H9 (cell line): ENCODE measurements at regions not wholly inside any gene's neighbourhood (a gene's known extent, or its start where the extent isn't known, plus 50 kb on each side); places are given as distances from the start of the nearest gene placed in this dataset.

Experiments used
- DNase-seq: peaks from one replicate; pipeline ENCODE4 v3.0.0-alpha.2; 2017
- H2AFZ ChIP-seq: one replicate; pipeline ENCODE4 v1.6.1; 2013; ENCODE audit warnings: mild to moderate bottlenecking, low read length, control low read depth, moderate library complexity
- H2AK5ac ChIP-seq: 2 replicates; pipeline ENCODE4 v1.6.1; 2013; ENCODE audit warnings: low read length, control low read depth, mixed read lengths; ENCODE audit not compliant: insufficient read length
- H2BK120ac ChIP-seq: one replicate; pipeline ENCODE4 v1.6.1; 2013; ENCODE audit warnings: low read depth, mild to moderate bottlenecking, low read length, control low read depth, inconsistent platforms; ENCODE audit not compliant: poor library complexity, severe bottlenecking
- H2BK12ac ChIP-seq: 2 replicates; pipeline ENCODE4 v1.6.1; 2013; ENCODE audit warnings: low read length, control low read depth, mixed read lengths, low read depth; ENCODE audit not compliant: insufficient read length
- H2BK15ac ChIP-seq: 2 replicates; pipeline ENCODE4 v1.6.1; 2013; ENCODE audit warnings: low read depth, low read length, control low read depth
- H2BK20ac ChIP-seq: one replicate; pipeline ENCODE4 v1.6.1; 2013; ENCODE audit warnings: low read depth, mild to moderate bottlenecking, low read length, control low read depth, inconsistent platforms; ENCODE audit not compliant: poor library complexity, severe bottlenecking
- H2BK5ac ChIP-seq: 2 replicates; pipeline ENCODE4 v1.6.1; 2013; ENCODE audit warnings: low read length, control low read depth, mixed read lengths; ENCODE audit not compliant: insufficient read length
- H3K14ac ChIP-seq: 2 replicates; pipeline ENCODE4 v1.6.1; 2013; ENCODE audit warnings: low read length, control low read depth; ENCODE audit not compliant: insufficient read depth
- H3K18ac ChIP-seq: 2 replicates; pipeline ENCODE4 v1.6.1; 2013; ENCODE audit warnings: low read depth, mild to moderate bottlenecking, mixed read lengths, low read length, control low read depth; ENCODE audit not compliant: insufficient read length
- H3K23ac ChIP-seq: 2 replicates; pipeline ENCODE4 v1.6.1; 2013; ENCODE audit warnings: low read length, control low read depth, mixed read lengths, low read depth; ENCODE audit not compliant: insufficient read length
- H3K23me2 ChIP-seq: 2 replicates; pipeline ENCODE4 v1.6.1; 2013; ENCODE audit warnings: low read depth, mild to moderate bottlenecking, mixed read lengths, low read length, control low read depth; ENCODE audit not compliant: insufficient read length, poor library complexity, severe bottlenecking
- H3K27ac ChIP-seq: 2 replicates; pipeline ENCODE4 v1.5.1; 2013; ENCODE audit warnings: low read length, control low read depth, mixed read lengths, low read depth; ENCODE audit not compliant: insufficient read length
- H3K27me3 ChIP-seq: 2 replicates; pipeline ENCODE4 v1.6.1; 2013; ENCODE audit warnings: low read length, control low read depth, inconsistent platforms; ENCODE audit not compliant: insufficient read depth
- H3K4ac ChIP-seq: 2 replicates; pipeline ENCODE4 v1.6.1; 2013; ENCODE audit warnings: low read depth, mild to moderate bottlenecking, control low read depth, inconsistent platforms, low read length, moderate library complexity
- H3K4me1 ChIP-seq: 2 replicates; pipeline ENCODE4 v1.6.1; 2013; ENCODE audit warnings: low read length, control low read depth, inconsistent platforms; ENCODE audit not compliant: insufficient read depth
- H3K4me2 ChIP-seq: 2 replicates; pipeline ENCODE4 v1.6.1; 2013; ENCODE audit warnings: low read length, control low read depth, mixed read lengths; ENCODE audit not compliant: insufficient read length, insufficient read depth
- H3K56ac ChIP-seq: 2 replicates; pipeline ENCODE4 v1.6.1; 2013; ENCODE audit warnings: low read depth, mild to moderate bottlenecking, mixed read lengths, low read length, control low read depth; ENCODE audit not compliant: insufficient read length
- H3K79me1 ChIP-seq: 2 replicates; pipeline ENCODE4 v1.6.1; 2013; ENCODE audit warnings: low read depth, mild to moderate bottlenecking, moderate library complexity, low read length, control low read depth, inconsistent platforms; ENCODE audit not compliant: insufficient read depth, poor library complexity, severe bottlenecking
- H3K79me2 ChIP-seq: 2 replicates; pipeline ENCODE4 v1.6.1; 2013; ENCODE audit warnings: low read length, control low read depth, inconsistent platforms; ENCODE audit not compliant: insufficient read depth
- H3K9ac ChIP-seq: 2 replicates; pipeline ENCODE4 v1.6.1; 2013; ENCODE audit warnings: low read length, control low read depth, mixed read lengths; ENCODE audit not compliant: insufficient read length; ENCODE audit errors: extremely low read depth
- H3K9me3 ChIP-seq: one replicate; pipeline ENCODE4 v1.6.1; 2013; ENCODE audit warnings: low read depth, low read length, inconsistent platforms; ENCODE audit not compliant: control insufficient read depth
- H3T11ph ChIP-seq: one replicate; pipeline ENCODE4 v1.6.1; 2013; ENCODE audit warnings: mild to moderate bottlenecking, low read length, control low read depth, inconsistent platforms
- H4K20me1 ChIP-seq: one replicate; pipeline ENCODE4 v1.6.1; 2013; ENCODE audit not compliant: control insufficient read depth, insufficient read length, insufficient read depth
- H4K5ac ChIP-seq: 2 replicates; pipeline ENCODE4 v1.6.1; 2013; ENCODE audit warnings: low read depth, mild to moderate bottlenecking, mixed read lengths, low read length, control low read depth; ENCODE audit not compliant: insufficient read length
- H4K8ac ChIP-seq: replicated peaks from 2 replicates; pipeline ENCODE4 v1.6.1; 2013; ENCODE audit warnings: low read length, control low read depth, mixed read lengths, low read depth; ENCODE audit not compliant: insufficient read length
- H4K91ac ChIP-seq: 2 replicates; pipeline ENCODE4 v1.6.1; 2013; ENCODE audit warnings: low read depth, mild to moderate bottlenecking, moderate library complexity, mixed read lengths, low read length, control low read depth; ENCODE audit not compliant: insufficient read length
- H3K27ac Mint-ChIP-seq, 3 experiments: 2 replicates in 2 of 3; 3 replicates in 1 of 3; pipeline ENCODE4 v1.8.0; 2020 to 2021; ENCODE audit warnings: mixed read lengths in 3 of 3, mild to moderate bottlenecking in 1 of 3, moderate library complexity in 1 of 3
- H3K27me3 Mint-ChIP-seq: 2 replicates; pipeline ENCODE4 v1.8.0; 2021; ENCODE audit warnings: low read depth, mild to moderate bottlenecking, moderate library complexity, mixed read lengths
- H3K36me3 Mint-ChIP-seq, 3 experiments: 2 replicates in 2 of 3; 3 replicates in 1 of 3; pipeline ENCODE4 v1.8.0; 2020 to 2021; ENCODE audit warnings: low read depth in 3 of 3, mixed read lengths in 3 of 3; ENCODE audit not compliant: insufficient read depth in 1 of 3
- H3K4me1 Mint-ChIP-seq, 2 experiments: 2 replicates each; pipeline ENCODE4 v1.8.0; 2020; ENCODE audit warnings: mixed read lengths in 2 of 2
- H3K4me3 Mint-ChIP-seq, 2 experiments: 2 replicates in 1 of 2; 3 replicates in 1 of 2; pipeline ENCODE4 v1.8.0; 2020 to 2021; ENCODE audit warnings: mild to moderate bottlenecking in 2 of 2, mixed read lengths in 2 of 2, moderate library complexity in 1 of 2
- H3K9me3 Mint-ChIP-seq, 2 experiments: 2 replicates in 1 of 2; 3 replicates in 1 of 2; pipeline ENCODE4 v1.8.0; 2020; ENCODE audit warnings: mild to moderate bottlenecking in 2 of 2, mixed read lengths in 2 of 2, moderate library complexity in 1 of 2
- WGBS: extraction: QIAGEN DNeasy Blood & Tissue Kit; methylation state at CpG from one replicate; pipeline ENCODE4 v1.1.7; 2013; ENCODE audit warnings: missing lambda C conversion rate, low lambda C conversion rate, mixed read lengths; ENCODE audit not compliant: insufficient read length; ENCODE audit errors: extremely low coverage; 5-methylcytosine and 5-hydroxymethylcytosine counted together
- TF ChIP-seq, protein P1 (sequence below): fragments of 200-600 bp; sonication (generic); conservative IDR thresholded peaks from 3 replicates; pipeline ENCODE4 v1.8.0; 2021; ENCODE audit warnings: antibody characterized with exemption, mild to moderate bottlenecking

DNA sequence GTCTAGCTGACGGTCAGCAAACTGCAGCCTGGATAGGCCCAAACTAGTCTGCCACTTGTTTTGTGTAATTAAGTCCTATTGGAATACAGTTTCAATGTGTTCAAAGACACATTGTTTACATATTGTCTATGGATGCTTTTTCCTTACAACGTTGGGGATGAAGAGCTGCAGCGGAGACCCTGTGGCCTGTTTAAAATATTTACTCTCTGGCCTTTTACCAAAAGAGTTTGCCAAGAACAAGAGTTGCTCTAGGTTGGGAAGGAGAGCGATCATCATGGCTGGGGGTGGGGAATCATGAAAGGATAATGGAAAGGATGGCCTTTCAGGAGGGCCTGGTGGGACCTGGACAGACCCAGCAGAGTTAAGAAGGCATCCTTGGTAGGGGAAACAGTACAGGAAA lies 274.9 kb upstream of the ZFHX3 start:
- no peaks in the 10 kb centered on the region for H3K23me2 ChIP-seq
- H3K4ac ChIP-seq = no peak overlapping the region
- H3K56ac ChIP-seq = no peak overlapping the region
- H2BK20ac ChIP-seq = no peak overlapping the region
- no peak overlapping the region for H2AFZ ChIP-seq
- Mint-ChIP-seq H3K4me1 (peaks cover 9% of the 10 kb centered on the region in 2 experiments; a peak in 3 of 4 replicates), H3K36me3 (no peaks in the 10 kb centered on the region), H3K27ac (no peak overlapping the region), H3K27me3 (peaks cover 1% of the 10 kb centered on the region; the same call in 1 of the 2 replicates), H3K4me3 (no peak overlapping the region), H3K9me3 (no peaks in the 10 kb centered on the region)
- no peak overlapping the region for H4K91ac ChIP-seq
- no peaks in the 10 kb centered on the region for H3K79me1 ChIP-seq
- no peak overlapping the region for H3K18ac ChIP-seq
- H4K5ac ChIP-seq = no peak overlapping the region
- H4K8ac ChIP-seq = no peak overlapping the region
- H3K27me3 ChIP-seq = no peaks in the 10 kb centered on the region
- H3K23ac ChIP-seq = no peak overlapping the region
- H2BK15ac ChIP-seq = no peak overlapping the region
- no peaks in the 10 kb centered on the region for H3K9me3 ChIP-seq
- H3K14ac ChIP-seq = no peak overlapping the region
- H2AK5ac ChIP-seq = no peak overlapping the region
- no peak overlapping the region for H3K4me2 ChIP-seq
- no peak overlapping the region for H3T11ph ChIP-seq
- no peak overlapping the region for H2BK5ac ChIP-seq
- no peak overlapping the region for H2BK120ac ChIP-seq
- H3K79me2 ChIP-seq = no peaks in the 10 kb centered on the region
- no peaks in the 10 kb centered on the region for H4K20me1 ChIP-seq
- H3K4me1 ChIP-seq = no peaks in the 10 kb centered on the region
- no peak for DNase-seq
- no peak overlapping the region for H2BK12ac ChIP-seq
- TF ChIP-seq, protein P1, sequence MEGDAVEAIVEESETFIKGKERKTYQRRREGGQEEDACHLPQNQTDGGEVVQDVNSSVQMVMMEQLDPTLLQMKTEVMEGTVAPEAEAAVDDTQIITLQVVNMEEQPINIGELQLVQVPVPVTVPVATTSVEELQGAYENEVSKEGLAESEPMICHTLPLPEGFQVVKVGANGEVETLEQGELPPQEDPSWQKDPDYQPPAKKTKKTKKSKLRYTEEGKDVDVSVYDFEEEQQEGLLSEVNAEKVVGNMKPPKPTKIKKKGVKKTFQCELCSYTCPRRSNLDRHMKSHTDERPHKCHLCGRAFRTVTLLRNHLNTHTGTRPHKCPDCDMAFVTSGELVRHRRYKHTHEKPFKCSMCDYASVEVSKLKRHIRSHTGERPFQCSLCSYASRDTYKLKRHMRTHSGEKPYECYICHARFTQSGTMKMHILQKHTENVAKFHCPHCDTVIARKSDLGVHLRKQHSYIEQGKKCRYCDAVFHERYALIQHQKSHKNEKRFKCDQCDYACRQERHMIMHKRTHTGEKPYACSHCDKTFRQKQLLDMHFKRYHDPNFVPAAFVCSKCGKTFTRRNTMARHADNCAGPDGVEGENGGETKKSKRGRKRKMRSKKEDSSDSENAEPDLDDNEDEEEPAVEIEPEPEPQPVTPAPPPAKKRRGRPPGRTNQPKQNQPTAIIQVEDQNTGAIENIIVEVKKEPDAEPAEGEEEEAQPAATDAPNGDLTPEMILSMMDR = no peak
- WGBS = no CpG with 5 or more reads among the region's 4 CpGs
- H3K27ac ChIP-seq = no peak overlapping the region
- no peak overlapping the region for H3K9ac ChIP-seq
